DMS114 treated with DMSO at 0.1 percent for 48 hours (cell line): ENCODE measurements at regions not wholly inside any gene's neighbourhood (a gene's known extent, or its start where the extent isn't known, plus 50 kb on each side); places are given as distances from the start of the nearest gene placed in this dataset.

Experiments
- DNase-seq: peaks from one replicate; lab custom pipeline; 2025; ENCODE audit not compliant: unreplicated experiment; lab: John Stamatoyannopoulos, UW

DNA sequence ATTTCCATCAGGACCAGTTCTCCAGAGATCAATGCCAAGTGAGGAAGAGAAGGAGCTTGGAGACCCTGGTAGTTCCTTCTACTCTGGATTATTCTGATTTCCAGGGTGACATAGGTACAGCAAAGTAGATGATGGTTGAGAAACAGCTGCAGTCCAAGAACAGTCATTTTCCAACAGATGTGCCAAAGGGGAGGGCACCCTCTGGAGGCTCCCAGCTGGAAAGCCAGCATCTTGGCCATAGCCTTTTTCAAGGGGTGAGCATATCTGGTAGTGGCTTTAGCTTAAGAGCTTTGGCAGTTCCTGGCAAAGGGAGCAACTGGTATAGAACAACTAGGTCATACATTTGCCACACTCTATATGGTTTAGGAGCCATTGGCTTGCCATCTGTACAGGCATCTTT, 492.7 kb downstream of the RASEF start:
- no peak for DNase-seq

DNA sequence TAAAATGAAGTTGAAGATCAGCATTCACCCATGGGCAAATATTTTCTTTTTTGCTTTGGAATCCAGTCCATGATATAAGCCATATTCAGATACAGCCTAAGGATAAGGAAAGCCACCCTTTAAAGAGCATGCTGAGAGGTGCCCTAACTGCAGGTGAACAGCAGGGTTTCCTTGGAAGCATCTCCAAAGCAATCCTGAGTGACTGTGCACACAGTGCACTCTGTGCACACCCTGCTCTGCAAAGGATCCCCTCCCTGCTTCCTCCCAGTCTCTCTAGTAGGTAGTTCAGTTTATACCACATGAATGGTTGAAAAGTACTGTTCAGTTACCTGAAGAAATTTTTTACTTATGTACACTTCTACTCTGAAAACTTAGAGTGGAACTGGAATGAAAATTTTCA, 491.4 kb downstream of the RASEF start:
- no peak for DNase-seq

DNA sequence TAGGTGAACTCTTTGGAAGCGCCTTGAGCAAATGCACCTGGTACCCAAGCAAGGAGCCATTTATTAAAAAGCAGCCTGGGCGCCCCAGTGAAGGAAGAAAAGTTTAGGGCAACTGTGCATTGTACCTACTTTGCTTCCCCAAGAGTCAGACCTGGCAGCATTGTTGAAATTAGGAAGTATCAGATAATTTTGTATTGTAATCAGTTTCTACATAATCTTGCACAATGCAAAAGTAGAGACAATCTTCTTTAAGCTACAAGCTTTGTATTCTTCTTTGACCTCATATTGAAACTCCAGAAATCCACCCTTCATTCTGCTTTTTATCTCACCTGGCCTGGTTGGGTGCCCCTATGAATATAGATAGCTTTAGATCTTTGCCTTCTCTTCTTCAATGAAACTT, 490.8 kb downstream of the RASEF start:
- no peak for DNase-seq

DNA sequence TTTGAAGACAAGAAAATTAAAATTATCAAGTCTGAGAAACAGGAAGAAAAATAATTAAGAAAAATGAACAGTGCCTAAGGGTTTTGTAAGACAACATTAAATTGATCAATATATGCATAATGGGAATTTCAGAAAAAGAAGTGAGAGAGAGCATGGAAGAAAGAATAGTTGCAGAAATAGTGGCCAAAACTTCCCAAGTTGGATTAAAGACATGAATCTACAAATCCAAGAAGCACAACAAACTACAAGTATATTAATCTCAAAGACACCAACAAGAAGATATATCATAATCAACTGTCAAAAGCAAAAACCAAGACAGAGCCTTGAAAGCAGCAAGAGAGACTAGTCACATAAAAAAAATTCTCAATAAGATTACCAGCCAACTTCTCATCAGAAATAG, 488.0 kb downstream of the RASEF start:
- DNase-seq = no peak

DNA sequence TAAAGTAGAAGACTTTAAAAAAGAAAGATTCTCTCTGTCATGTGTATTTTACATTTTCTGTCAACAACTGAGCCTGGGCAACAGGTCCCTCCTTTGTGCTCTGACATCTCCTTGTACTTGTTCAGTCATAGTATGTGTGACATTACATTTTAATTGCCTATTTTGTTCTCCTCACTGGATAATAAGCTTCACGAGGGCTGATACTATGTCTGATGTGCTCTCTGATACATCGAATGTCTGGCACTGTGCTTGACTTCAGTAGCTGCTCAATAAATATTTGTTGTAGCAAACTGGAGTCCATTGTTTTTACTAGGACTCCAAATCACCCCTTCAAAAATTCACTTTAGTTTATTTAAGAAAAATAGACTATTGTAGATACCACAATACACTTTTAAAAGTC, 482.0 kb downstream of the RASEF start:
- DNase-seq = no peak

DNA sequence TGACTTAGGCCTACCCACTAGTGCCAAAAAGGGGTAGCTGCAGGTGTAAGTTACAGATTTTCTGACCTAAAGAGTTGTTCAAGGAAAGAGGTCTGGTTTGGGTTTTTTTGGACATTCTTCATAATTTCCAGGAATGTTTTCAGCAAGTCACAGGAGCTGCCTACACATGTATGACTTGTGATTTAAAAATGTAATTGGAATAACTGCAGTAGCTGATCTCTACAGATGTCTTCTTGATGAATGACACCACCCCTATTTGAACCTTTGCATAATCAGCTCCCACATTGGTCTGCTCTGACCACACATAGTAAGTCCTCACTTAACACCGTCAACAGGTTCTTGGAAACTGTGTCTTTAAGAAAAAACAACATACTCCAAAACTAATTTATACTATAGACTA, 481.4 kb downstream of the RASEF start:
- DNase-seq = no peak

DNA sequence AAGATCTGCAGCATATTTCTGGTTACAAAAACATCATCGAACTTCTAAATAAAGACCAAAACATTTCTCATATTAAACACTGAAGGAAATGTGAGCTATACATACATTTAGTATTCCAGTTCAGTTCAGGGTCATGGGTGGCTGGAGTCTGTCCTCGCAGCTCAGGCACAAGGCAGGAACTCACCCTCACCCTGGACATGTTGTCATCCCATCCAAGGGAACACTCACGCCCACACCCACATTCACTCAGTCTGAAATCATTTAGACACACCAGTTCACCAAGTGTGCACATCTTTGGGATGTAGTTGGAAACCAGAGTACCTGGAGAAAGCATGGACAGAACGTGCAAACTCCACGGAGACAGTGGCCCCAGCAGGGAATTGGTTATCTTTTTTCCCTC, 481.0 kb downstream of the RASEF start:
- no peak for DNase-seq

DNA sequence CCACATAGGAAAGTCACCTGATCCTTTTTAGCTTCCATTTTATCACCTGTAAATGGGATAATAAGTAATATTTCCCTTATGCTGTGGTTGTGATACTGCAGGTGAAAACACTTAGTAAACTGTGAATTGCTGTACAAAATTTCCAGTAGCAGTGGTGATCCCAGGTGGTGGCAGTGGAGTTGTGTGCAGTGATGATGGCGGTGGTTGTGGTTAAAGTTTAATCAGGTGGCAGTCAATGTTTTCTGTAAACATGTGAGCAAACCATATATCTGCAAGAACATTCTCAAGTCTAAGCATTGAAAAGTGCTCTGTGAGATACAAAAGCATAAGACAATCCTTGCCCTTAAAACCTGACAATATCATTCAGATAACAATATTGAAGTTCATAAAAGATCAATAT, 480.2 kb downstream of the RASEF start:
- DNase-seq = no peak

DNA sequence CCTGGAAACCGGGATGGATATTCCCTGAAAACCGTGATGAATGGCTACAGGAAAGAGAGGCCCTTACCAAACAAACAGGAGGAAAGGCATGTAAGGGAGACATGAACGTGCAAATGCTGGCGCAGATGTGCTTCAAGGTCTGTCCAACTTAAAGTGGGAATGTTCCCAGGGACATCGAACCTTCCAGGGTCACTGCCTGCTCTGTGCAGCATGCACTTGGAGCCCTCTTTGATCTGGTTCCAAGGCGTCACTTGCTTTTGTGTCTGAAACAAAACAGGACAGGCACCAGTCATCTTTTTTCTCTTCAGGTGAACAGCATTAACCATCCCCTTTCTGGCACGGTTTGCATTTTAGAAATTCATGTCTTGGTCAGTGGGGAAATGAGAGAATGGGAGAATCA, 479.4 kb downstream of the RASEF start:
- DNase-seq = no peak

DNA sequence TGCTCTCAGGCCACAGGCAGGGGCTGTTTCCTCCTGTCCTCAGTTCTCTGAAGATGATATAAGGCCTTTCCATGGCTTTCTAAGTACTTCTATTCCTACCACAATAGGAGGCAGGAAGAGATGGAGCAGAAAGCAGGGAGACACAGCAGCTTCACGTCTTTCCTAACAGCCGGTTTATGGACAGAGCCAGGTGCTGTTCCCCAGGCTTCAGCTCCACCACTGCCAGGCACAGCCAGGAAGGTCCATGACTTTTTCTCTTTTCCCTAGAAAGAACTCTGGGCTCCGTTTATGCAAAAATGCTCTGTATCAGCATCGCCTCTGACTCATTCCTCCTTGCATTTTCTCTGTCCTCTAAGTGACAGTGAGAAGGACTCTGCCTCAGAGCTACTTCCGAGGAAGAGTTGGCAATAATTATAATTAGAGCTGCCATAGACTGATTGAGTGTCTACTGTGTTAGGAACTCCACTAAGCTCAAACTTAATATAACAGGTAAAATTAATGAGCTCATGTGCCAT, 478.5 kb downstream of the RASEF start:
- no peak for DNase-seq

DNA sequence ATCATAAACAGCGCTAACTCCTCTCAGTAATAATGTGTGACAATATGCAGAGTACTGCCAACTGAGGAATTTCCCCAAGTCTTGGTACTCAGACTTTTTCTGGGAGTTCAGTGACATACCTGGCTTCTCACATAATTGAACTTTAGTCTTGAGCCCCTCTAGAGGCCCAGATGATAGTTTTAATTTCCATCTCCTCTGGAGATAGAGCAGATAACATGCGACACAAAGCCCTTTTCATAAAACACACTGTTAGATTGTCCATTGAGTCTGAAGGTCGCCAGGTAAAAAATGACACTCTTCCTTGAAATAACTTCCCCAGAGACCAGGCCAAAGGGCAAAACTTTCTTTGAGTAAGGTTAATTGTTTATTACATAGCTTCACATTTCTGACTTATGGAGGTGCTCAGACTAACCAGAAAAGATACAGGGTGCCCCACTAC, 476.0 kb downstream of the RASEF start:
- no peak for DNase-seq

DNA sequence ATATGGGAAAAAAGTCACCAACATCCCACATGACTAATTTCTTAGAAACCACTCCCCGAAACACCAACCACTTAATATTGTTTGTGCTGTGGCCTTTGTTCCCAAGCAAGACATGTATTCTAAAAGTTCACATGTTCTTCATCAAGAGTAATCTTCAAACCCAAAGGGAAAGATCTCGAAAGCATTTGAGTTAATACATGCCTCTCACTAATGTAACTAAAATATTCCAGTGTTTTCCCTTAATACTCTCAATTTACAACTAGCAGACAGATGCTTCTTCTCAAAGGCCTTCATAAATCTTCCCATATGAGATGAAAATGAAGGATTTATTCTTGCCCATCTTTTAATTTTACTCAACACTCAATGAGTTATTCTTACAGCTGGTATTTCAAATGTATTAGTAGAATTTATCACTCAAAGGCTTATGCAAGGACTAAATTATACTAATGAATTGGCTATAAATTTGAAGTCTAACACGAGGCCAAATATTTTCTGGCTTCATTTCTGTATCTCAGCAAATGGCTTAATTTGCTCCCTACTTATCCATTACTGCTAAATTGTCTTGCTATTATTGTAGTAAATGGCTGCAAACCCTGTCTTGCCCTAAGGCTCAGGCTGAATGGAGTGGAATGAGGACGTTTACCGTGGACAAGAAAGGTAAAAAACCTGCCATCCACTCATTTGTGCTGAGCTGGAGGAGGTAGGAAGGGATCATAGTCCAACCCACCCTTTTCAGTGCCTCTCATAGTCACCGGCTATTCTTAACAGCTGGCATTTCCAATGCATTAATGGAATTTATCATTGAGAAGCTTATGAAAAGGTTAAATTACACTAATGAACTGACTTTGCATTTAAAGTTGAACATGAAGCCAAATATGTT, 474.4 kb downstream of the RASEF start:
- no peak for DNase-seq

DNA sequence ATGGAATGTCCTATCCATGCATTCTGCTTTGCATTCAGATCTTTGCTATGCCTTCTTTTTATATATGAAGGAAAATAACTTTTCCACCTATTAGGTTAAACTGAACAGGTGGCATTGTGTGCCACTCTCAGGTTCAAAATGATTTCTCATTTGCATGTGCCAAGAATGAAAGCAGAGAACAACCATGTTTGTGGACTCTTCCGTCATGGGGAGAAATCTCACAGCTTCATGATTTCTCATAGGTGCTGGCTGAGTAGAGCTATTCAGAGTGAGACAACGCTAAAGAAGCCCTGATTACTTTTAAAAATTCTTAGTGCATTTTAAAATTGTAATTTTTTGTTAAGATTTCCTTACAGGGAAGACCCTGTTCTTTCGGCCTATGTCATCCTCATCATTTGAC, 472.1 kb downstream of the RASEF start:
- DNase-seq = no peak

DNA sequence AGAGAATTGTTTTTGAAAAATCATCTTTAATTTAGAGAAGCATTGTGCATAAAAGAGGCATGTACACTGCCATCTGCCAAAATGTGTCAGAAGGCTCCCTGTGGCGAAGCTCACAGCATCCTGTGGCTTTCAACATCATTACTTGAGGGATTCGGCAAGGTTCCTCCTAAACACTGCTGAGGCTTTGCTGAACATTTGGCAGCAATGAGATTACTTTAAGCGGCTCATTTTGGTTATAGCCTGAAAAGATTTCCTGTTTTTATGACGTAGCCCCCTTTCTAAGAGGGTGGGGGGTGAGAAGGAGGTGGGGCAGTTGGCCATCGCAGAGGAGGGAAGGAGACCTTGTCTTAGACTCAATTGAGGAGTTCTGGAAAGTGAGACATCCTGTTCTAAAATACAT, 469.4 kb downstream of the RASEF start:
- DNase-seq = no peak

DNA sequence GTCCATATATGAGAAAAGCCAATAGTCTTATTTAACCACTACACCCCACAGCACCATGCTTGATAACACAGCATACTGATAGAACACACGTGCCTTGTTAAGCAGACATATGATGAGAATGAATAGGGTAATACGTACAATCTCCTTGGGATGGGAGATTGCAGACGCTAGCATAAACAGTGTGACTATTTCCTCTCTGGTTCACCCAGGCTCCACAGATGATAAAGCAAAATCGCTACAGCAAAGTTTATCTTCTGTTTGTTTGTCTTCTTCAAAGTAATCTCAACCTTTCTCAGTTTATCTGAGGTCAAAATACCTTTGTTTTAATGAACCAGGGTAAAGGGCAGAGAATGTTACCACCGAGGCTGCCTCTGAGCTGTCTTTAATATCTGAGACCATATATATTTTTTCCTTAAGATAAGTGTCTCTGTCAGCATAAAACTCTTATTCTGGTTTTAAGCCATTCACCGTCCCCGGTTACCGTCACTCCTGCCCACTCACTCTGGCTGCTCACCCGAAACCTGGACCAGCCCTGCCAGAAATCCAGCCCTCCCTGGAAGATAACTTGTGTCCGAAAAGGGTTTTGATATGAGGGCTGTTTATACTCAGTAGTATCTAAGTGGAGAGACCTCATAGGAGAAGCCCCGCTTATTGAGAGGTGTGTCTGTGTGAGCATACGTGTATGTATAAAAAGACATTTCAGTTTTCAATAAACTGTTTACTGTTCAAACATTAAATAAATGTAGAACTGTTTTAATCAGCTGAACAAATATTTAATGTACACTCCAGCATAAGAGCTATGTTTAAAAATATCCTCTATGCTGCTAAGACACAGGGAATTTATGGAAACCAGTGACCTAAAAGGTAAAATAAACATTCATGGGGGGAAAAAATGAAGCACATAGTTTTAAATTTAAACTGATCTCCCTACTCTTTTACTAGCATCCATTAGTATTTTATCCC, 465.4 kb downstream of the RASEF start:
- no peak for DNase-seq

DNA sequence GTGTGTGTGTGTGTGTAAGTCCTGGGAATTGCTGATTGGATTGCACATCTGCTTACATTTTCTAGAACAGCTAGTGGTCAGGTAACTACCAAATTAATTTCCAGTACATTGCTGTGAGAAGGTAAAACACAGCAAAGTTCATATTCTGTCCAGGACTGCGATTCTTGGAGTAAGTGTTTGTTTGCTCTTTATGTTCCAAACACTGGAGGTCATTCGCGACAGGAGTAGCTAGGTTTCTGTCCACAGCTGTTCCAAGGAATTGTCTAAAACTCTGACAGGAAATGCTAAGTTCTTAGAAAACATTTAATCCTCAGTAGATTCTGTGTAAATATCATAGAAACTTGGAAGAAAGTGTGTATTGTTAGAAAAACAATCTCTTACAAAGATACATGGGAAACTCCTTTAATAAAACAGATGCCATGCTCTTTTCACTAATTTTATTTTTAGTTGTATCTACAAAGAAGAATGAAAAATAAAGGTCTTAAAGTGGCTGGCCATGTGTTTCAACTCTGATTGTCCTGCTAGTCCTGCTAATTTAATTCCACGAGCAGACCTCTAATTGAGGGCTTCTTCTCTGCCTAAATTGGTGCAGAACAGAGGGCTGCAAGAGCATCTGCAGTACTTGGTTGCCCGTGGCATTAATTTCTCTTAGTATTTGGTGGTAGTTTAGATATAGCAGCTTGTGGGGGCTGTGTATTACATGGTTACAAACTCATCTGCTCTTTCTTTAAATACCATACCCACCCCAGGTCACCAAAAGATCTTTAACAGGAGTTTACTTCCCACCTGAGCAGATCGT, 464.5 kb downstream of the RASEF start:
- DNase-seq = no peak

DNA sequence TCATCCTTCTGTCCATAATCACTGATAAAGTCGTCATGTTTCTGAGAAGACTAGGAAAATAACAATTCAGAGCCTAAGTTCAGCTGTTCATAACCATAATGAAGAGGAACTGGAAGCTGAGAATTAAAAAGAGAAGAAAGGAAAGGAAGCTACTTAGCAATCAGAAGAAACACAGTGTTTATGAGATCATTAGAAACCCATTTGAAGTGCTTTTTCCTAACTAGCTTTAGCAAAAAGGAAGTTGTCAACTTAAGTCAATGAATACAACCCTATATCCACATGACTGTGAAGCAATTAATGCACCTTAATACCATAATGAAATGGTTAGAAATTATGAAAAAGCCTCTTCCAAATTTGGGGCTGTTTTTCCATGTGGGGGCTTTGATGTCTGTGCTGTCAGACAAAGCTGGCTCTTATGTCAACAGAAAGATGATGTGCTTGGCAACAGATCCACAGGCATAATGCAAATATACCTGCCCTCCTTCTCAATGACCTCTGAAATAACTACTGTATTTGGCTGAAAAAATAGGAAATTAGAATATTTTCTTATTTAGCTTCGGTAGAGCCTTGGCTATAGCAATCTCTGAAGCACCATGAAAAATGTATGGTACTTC, 463.5 kb downstream of the RASEF start:
- DNase-seq = no peak

DNA sequence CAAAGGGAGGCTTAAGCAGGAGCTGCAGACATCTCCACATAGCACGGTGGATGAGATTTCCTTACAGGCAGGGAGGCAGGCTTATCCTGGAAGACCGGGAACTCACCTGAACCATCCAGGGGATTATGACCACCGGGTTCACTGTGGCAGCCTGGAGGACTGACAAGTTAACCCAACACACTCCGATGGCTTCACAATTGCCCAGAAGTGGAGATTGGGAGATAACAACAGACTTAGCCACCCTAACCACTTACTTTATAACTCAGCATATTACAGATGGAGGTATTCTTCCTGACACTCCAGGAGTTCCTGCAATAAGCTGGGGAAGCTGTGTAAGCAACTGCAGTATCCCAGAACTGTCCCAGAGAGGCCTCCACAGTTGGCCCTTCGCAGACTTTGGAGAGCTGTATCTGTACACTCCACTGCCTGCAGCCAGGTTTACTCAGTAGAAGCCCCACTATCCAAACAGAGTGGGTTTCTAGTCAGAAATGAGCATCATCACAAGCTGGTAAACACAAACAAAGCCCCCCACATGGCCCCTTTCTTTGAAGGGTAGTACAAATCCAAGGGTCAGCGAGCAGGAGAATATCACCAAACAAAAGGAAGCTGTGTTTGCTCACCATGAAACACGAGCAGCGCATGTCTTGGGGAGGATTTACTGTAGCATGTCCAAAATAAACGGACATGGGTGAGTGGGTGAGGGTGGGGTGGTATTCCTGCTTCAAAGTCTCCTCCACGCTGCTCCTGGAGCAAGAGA, 462.2 kb downstream of the RASEF start:
- DNase-seq = no peak

DNA sequence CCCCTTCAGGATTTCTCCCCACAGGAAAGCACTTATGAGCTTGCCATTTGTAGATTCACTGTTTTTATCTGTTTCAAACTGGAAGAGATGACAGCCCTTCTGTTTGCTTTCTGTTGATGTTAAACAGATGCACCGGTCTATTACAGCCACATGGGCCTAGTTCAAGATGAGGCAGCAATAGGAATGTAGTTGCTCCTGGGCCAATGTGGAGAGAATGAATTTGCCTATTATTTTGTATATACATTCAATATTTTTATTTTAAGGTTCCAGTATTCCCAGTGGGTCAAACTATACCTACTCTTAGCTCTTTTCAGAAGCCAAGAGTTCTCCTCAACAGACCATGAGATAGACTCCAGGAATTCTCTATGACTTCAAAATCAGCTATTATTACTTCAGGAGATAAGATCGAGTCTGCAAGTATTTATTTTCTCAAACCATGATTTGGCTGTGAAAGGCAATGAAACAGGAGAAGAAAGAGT, 461.6 kb downstream of the RASEF start:
- no peak for DNase-seq
